ENCODE measurements at regions not wholly inside any gene's neighbourhood (a gene's known extent, or its start where the extent isn't known, plus 50 kb on each side); places are given as distances from the start of the nearest gene placed in this dataset.
"Not testable (repeated sequence)": the region's sequence is repeated elsewhere in the genome, so short reads cannot be mapped to it uniquely, and the experiment has no call there.

DNA sequence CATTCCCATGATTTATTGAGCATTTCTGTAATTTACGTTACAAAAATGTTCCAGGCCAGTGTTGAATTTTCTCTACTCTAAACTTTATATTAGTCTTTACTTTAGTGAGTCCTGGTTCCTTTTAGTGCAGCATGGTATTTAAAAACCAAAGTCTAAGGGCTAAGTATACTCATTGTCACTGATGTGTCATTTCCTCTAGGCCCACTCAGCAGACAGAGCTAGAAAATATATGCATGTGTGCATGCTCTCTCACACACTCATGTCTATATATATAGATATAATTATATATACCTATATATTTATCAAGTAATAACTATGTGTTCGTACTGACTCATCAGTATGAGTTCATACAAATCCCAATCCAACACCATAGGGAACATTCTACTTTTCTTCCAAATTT lies 132.5 kb upstream of the SLC8A1 start:
- DNase-seq = no peak

DNA sequence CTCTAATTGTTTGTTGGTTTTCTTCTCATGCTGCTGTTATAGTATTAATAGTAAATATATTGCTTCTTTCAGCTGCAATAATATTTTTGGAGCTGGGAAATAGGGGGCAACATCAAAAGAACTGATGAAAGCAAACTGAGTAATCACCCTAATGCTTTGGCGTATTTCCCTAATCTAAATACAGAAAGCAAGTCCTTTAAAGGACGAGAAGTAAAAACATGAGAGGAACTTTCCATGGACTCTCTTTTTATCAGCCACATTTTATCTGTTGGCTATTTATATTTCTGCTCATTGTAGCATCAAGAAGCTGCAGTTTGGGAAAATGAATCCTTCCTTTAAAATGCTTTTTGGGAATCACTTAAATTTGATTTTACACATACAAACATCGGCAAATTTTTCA lies 139.9 kb upstream of the SLC8A1 start:
- DNase-seq = no peak

- no peak for DNase-seq
These were observed 140.3 kb upstream of the SLC8A1 start for GRCh38 chr2:40592218-40592617.

- DNase-seq = no peak
These were observed 155.0 kb upstream of the SLC8A1 start for GRCh38 chr2:40606862-40607261.

- DNase-seq = no peak
These were observed 159.3 kb upstream of the SLC8A1 start for GRCh38 chr2:40611196-40611595.

- no peak for DNase-seq
These were observed 174.0 kb upstream of the SLC8A1 start for GRCh38 chr2:40625849-40626248.

GRCh38 chr2:40628556-40628955 lies 176.7 kb upstream of the SLC8A1 start:
- DNase-seq = no peak

DNA sequence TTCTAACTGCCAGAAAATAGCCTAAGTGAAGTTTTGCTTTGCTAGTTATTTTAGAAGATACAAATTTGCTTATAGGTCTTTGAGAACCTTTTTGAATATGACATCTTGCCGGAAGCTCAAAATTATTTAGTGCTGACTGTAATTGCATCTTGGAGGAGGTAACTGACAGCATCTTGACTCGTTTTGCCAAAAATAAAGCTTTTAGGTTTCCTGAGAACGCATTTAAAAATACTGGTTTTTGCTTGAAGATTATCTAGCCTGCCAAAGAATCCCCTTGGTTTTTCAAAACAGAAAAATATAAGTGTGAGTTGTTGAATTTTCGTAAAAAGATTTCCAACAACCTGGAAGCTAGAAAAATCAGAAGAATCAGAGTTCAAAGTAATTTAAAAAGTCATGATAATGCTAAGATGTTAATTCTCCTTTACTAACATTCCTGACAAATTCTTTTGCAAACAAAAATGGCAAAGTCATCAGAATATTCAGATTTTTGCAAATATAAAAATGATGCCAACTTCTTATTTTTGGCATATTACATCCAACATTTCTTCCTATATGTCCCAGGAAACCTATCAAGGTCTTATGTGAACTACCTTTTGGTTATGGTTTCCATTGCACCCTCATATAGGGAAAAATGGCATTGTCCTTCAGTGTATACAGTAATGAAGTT lies 178.0 kb upstream of the SLC8A1 start:
- no peak for DNase-seq

DNA sequence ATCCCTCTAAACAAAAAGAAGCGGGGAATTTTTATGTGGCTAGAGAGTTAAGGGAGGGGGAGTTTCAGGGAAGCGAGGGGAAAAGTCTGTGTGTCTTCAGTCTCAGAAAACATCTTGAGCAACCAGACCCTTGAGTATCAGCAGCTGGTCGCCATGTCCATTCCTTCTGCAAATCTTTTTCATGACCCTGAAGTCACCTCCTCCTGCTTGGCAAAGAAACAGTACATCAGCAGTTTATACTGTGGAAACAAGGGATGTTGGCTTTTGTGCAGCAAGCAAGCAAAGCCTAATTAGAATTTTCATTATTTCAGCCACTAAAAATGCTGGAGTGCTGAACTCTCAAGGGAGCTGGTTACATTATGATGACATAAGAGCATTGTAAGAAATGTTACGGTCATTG lies 187.4 kb upstream of the SLC8A1 start:
- DNase-seq = no peak

DNA sequence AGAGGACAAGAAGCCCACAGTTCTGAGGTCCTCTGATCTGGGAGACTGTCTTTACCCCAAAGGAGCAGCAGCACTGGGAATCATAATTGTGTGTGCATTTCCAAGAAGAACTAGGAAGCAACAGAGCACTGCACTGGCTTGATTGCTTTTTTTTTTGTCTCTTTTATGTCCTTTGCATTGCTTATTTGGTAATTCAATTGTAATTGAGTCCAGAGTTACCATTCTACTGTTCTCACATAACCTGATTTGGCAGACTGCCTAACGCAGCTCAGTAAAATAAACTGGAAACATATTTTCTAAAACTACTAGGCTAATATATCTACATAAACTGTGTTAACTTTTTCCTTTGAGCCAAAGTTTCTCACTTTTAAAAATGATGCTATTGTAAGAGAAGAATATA lies 190.3 kb upstream of the SLC8A1 start:
- DNase-seq = no peak

DNA sequence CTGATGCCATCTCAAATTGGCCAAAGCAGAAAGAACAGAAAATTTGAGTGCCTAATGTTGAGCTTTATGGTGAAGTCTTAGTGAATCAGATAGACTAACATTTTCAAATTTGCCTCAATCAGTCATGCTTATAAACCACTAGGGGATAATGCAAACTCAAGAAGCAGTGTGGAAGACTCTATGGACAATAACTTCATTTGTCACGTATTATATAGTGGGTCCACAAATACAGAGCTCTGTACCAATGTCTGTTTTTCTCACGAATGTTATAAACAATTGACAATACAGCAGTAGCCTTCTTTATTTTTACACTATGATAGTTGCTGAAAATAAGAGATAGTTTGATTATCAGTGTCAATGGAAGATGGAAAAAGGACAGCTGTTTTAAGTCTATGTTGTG lies 190.8 kb upstream of the SLC8A1 start:
- no peak for DNase-seq

- DNase-seq = no peak
These were observed 194.8 kb upstream of the SLC8A1 start for GRCh38 chr2:40646642-40647041.

GRCh38 chr2:40652155-40652554 lies 200.3 kb upstream of the SLC8A1 start:
- no peak for DNase-seq

GRCh38 chr2:40653829-40654228 lies 201.9 kb upstream of the SLC8A1 start:
- DNase-seq = no peak

- DNase-seq = no peak
These were observed 202.5 kb upstream of the SLC8A1 start for GRCh38 chr2:40654346-40654745.

DNA sequence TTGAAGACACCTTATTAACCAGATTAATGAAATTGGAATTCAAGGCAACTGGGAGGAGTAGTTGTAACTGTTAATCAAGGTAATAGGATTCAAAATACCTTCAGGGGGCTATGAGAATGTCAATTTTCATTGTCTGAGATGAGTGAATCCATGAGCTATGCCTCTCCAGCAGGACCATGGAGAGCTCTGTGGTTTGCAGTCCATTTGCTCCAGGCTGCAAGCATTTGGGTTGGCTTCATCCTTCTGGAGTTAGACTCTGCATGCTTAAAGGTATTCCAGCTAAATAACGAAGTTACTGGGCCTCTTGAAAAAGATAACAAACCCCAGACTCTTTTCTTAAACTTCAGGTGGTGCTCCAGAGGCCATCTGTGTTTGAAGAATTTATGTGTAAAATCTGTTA lies 207.1 kb upstream of the SLC8A1 start:
- no peak for DNase-seq

- no peak for DNase-seq
These were observed 213.8 kb upstream of the SLC8A1 start for GRCh38 chr2:40665493-40666232.

GRCh38 chr2:40666398-40666797 lies 214.5 kb upstream of the SLC8A1 start:
- DNase-seq = no peak

DNA sequence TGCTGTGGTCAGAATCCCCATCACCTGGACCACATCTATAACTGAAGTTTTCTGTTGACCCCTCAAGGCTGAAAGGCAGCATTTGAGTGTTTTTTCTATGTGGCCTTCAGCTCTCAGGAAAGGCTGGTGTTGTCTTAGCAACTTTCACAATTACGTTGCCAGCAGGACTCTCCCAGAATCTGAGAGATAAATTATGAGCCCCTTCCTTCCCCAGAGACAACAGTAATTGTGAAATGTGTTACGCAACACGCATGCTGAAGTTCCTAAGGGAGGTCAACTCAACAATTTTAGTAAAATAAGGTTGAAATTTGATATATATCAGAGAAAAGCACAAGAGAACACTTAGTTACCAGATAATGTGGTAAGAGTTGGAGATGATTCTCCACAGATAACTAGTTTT lies 216.5 kb upstream of the SLC8A1 start:
- no peak for DNase-seq

DNA sequence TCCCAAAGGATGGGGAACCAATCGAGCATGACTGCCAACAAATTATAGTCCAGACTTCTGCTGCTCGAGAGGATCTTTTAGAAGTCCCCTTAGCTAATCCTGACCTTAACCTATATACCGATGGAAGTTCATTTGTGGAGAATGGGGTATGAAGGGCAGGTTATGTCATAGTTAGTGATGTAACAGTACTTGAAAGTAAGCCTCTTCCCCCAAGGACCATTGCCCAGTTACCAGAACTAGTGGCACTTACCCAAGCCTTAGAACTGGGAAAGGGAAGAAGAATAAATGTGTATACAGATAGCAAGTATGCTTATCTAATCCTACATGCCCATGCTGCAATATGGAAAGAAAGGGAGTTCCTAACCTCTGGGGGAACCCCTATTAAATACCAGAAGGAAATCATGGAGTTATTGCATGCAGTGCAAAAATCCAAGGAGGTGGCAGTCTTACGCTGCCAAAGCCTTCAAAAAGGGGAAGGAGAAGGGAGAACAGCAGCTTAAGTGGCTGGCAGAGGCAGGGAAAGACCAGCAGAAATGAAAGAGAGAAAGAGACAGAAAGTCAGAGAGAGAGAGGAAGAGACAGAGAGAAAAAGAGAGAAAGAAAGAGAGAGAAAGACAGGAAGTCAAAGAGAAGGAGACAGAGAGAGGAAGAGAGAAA lies 224.4 kb upstream of the SLC8A1 start:
- not testable (repeated sequence) for DNase-seq

GRCh38 chr2:40680547-40680946 lies 228.7 kb upstream of the SLC8A1 start:
- DNase-seq = no peak

DNA sequence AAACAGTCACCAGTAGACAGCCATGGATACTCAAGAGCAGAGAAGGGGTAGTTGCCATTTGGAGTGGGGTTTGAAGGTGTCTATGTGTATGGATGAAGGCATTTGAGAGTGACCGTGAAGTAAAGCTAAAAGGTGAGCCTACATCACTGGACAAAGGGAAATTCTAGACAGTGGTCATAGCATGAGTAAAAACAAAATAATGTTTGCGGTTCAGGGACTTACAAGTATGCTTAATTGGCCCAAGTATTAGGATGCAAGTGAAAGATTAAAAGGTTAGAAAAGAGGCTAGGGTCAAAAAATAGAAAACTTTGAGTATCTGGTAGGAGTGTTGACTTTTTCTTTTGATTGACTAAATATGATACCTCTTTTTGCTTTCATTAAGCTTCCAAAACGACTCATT lies 238.1 kb upstream of the SLC8A1 start:
- no peak for DNase-seq

GRCh38 chr2:40690525-40690924 lies 238.6 kb upstream of the SLC8A1 start:
- no peak for DNase-seq

GRCh38 chr2:40700231-40700954 lies 248.5 kb upstream of the SLC8A1 start:
- DNase-seq = no peak

All from NCI-H2029 treated with DMSO at 0.1 percent for 48 hours (cell line).